ENCODE measurements at regions not wholly inside any gene's neighbourhood (a gene's known extent, or its start where the extent isn't known, plus 50 kb on each side); places are given as distances from the start of the nearest gene placed in this dataset.
A peak's percentile ranks its signal among the peaks of the same experiment; 100 is the strongest.

- no peak overlapping the region for H3K4me2 ChIP-seq (ENCODE audit: low read length)
- H3K4me3 ChIP-seq (ENCODE audit: low read depth, low read length, poor library complexity, severe bottlenecking), result no peak overlapping the region
- ChIA-PET POLR2A (interaction anchor here (1.2 kb wide), 1 partner anchor 68 kb away, joined by 3 read pairs; no protein-coding TSS in a partner anchor), CTCF (ENCODE audit: unreplicated experiment) (no interaction called here)
- no peaks in the 10 kb centered on the region for H4K20me1 ChIP-seq (ENCODE audit: insufficient read depth, low read length)
- H3K9me3 ChIP-seq (ENCODE audit: low read length), result no peaks in the 10 kb centered on the region
- H3K79me2 ChIP-seq (ENCODE audit: insufficient read depth, low read depth, low read length), result no peaks in the 10 kb centered on the region
- H3K9me2 ChIP-seq (ENCODE audit: insufficient read depth, low read length), result no peaks in the 10 kb centered on the region
- BruUV-seq (replicated peaks), result no TSS peak
- H3K4me1 ChIP-seq (ENCODE audit: insufficient read depth, low read length, poor library complexity, severe bottlenecking), result no peaks in the 10 kb centered on the region
- H2AFZ ChIP-seq (ENCODE audit: low read length), result no peak overlapping the region
- no peak overlapping the region for H3K27ac ChIP-seq (ENCODE audit: low read depth, low read length, poor library complexity, severe bottlenecking)
- H3K36me3 ChIP-seq (ENCODE audit: insufficient read depth, low read length), result no peaks in the 10 kb centered on the region
- DNase-seq (ENCODE audit: low spot score), result no peak
- intact Hi-C loops (cut with micrococcal nuclease; ENCODE audit: unreplicated experiment), result no loop called here
- TF ChIP-seq, protein P1, sequence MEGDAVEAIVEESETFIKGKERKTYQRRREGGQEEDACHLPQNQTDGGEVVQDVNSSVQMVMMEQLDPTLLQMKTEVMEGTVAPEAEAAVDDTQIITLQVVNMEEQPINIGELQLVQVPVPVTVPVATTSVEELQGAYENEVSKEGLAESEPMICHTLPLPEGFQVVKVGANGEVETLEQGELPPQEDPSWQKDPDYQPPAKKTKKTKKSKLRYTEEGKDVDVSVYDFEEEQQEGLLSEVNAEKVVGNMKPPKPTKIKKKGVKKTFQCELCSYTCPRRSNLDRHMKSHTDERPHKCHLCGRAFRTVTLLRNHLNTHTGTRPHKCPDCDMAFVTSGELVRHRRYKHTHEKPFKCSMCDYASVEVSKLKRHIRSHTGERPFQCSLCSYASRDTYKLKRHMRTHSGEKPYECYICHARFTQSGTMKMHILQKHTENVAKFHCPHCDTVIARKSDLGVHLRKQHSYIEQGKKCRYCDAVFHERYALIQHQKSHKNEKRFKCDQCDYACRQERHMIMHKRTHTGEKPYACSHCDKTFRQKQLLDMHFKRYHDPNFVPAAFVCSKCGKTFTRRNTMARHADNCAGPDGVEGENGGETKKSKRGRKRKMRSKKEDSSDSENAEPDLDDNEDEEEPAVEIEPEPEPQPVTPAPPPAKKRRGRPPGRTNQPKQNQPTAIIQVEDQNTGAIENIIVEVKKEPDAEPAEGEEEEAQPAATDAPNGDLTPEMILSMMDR (conservative IDR thresholded peaks at IDR 0.05; ENCODE audit: low read length), result no peak
- TF ChIP-seq EZH2phosphoT487 (IDR thresholded peaks at IDR 0.05; ENCODE audit: borderline replicate concordance, low read depth, low read length), result no peak
Measured at GRCh38 chr7:13115157-13115772, 427.8 kb downstream of the ARL4A start.

GRCh38 chr7:13115855-13116254, 428.4 kb downstream of the ARL4A start:
- Histone ChIP-seq H3K4me3 (ENCODE audit: low read depth, low read length, poor library complexity, severe bottlenecking) (no peak overlapping the region), H3K9me2 (ENCODE audit: insufficient read depth, low read length) (no peaks in the 10 kb centered on the region), H3K9me3 (ENCODE audit: low read length) (no peaks in the 10 kb centered on the region), H4K20me1 (ENCODE audit: insufficient read depth, low read length) (no peaks in the 10 kb centered on the region), H3K4me1 (ENCODE audit: insufficient read depth, low read length, poor library complexity, severe bottlenecking) (no peaks in the 10 kb centered on the region), H3K36me3 (ENCODE audit: insufficient read depth, low read length) (no peaks in the 10 kb centered on the region), H3K27ac (ENCODE audit: low read depth, low read length, poor library complexity, severe bottlenecking) (no peak overlapping the region), H3K79me2 (ENCODE audit: insufficient read depth, low read depth, low read length) (no peaks in the 10 kb centered on the region), H2AFZ (ENCODE audit: low read length) (no peak overlapping the region), H3K4me2 (ENCODE audit: low read length) (no peak overlapping the region)
- ChIA-PET CTCF (ENCODE audit: unreplicated experiment) (no interaction called here), POLR2A (interaction anchor here (1.2 kb wide), 1 partner anchor 69 kb away, joined by 3 read pairs; no protein-coding TSS in a partner anchor)
- BruUV-seq (replicated peaks), result no TSS peak
- TF ChIP-seq, protein P1 (conservative IDR thresholded peaks at IDR 0.05; ENCODE audit: low read length), result no peak
- no peak for TF ChIP-seq EZH2phosphoT487 (IDR thresholded peaks at IDR 0.05; ENCODE audit: borderline replicate concordance, low read depth, low read length)
- intact Hi-C loops (cut with micrococcal nuclease; ENCODE audit: unreplicated experiment), result no loop called here
- DNase-seq (ENCODE audit: low spot score), result no peak

GRCh38 chr7:13117103-13117502, 429.7 kb downstream of the ARL4A start:
- no peak for TF ChIP-seq EZH2phosphoT487 (IDR thresholded peaks at IDR 0.05; ENCODE audit: borderline replicate concordance, low read depth, low read length)
- TF ChIP-seq, protein P1 (conservative IDR thresholded peaks at IDR 0.05; ENCODE audit: low read length), result 0 out of 2 replicates have a peak, but pooled peaks have one; percentile 21
- no peak for DNase-seq (ENCODE audit: low spot score)
- H3K4me2 ChIP-seq (ENCODE audit: low read length), result no peak overlapping the region
- H3K9me3 ChIP-seq (ENCODE audit: low read length), result no peaks in the 10 kb centered on the region
- intact Hi-C loops (cut with micrococcal nuclease; ENCODE audit: unreplicated experiment), result no loop called here
- H3K36me3 ChIP-seq (ENCODE audit: insufficient read depth, low read length), result no peaks in the 10 kb centered on the region
- H3K4me1 ChIP-seq (ENCODE audit: insufficient read depth, low read length, poor library complexity, severe bottlenecking), result no peaks in the 10 kb centered on the region
- H2AFZ ChIP-seq (ENCODE audit: low read length), result no peak overlapping the region
- CTCF ChIA-PET (ENCODE audit: unreplicated experiment), result no interaction called here
- H3K27ac ChIP-seq (ENCODE audit: low read depth, low read length, poor library complexity, severe bottlenecking), result no peak overlapping the region
- H3K4me3 ChIP-seq (ENCODE audit: low read depth, low read length, poor library complexity, severe bottlenecking), result no peak overlapping the region
- no peaks in the 10 kb centered on the region for H4K20me1 ChIP-seq (ENCODE audit: insufficient read depth, low read length)
- H3K9me2 ChIP-seq (ENCODE audit: insufficient read depth, low read length), result no peaks in the 10 kb centered on the region
- POLR2A ChIA-PET, result interaction anchor here (0.7 kb wide), 1 partner anchor 16 kb away, joined by 3 read pairs; no protein-coding TSS in a partner anchor
- no peaks in the 10 kb centered on the region for H3K79me2 ChIP-seq (ENCODE audit: insufficient read depth, low read depth, low read length)
- no TSS peak for BruUV-seq (replicated peaks)

Data from OCI-LY7 (cell line).